ENCODE measurements at regions not wholly inside any gene's neighbourhood (a gene's known extent, or its start where the extent isn't known, plus 50 kb on each side); places are given as distances from the start of the nearest gene placed in this dataset.

GRCh38 chr2:226002438-226002837, 602.9 kb downstream of the NYAP2 start:
- no peak overlapping the region for H3K4me3 ChIP-seq (ENCODE audit: low read length in 2 of 2)
- no peaks in the 10 kb centered on the region for H3K9me3 ChIP-seq (ENCODE audit: control insufficient read depth, low read length)
- intact Hi-C loops (cut with DNase I), result no loop called here
- H3K36me3 ChIP-seq (ENCODE audit: control insufficient read depth in 1 of 2, insufficient read depth in 2 of 2, low read length in 1 of 2), result no peaks in the 10 kb centered on the region
- peak overlapping the region in 1 of 2 donors; percentile 14 for H3K27ac ChIP-seq (ENCODE audit: low read depth in 1 of 2, low read length in 2 of 2)
- no peaks in the 10 kb centered on the region for H3K27me3 ChIP-seq (ENCODE audit: control insufficient read depth in 1 of 2, insufficient read depth in 2 of 2, low read length in 1 of 2)
- peaks cover 0 to 2% of the 10 kb centered on the region in 2 donors for H3K4me1 ChIP-seq (ENCODE audit: control insufficient read depth in 1 of 2, insufficient read depth in 2 of 2, low read length in 2 of 2)
- peak in 1 of 2 donors; percentile 44 for DNase-seq
- 38 to 47% methylated on average over 2 of the region's 2 CpGs for WGBS, 2 donors
- peak; percentile 79 for ATAC-seq (ENCODE audit: low FRiP score)

GRCh38 chr2:226001716-226002115, 602.2 kb downstream of the NYAP2 start:
- intact Hi-C loops (cut with DNase I), result no loop called here
- H3K4me1 ChIP-seq (ENCODE audit: control insufficient read depth in 1 of 2, insufficient read depth in 2 of 2, low read length in 2 of 2), result peaks cover 0 to 2% of the 10 kb centered on the region in 2 donors
- no peaks in the 10 kb centered on the region for H3K36me3 ChIP-seq (ENCODE audit: control insufficient read depth in 1 of 2, insufficient read depth in 2 of 2, low read length in 1 of 2)
- H3K9me3 ChIP-seq (ENCODE audit: control insufficient read depth, low read length), result no peaks in the 10 kb centered on the region
- ATAC-seq (ENCODE audit: low FRiP score) (no peak), DNase-seq (no peak)
- H3K27ac ChIP-seq (ENCODE audit: low read depth in 1 of 2, low read length in 2 of 2), result no peak overlapping the region
- H3K27me3 ChIP-seq (ENCODE audit: control insufficient read depth in 1 of 2, insufficient read depth in 2 of 2, low read length in 1 of 2), result no peaks in the 10 kb centered on the region
- 67 to 73% methylated on average over 1 of the region's 1 CpG for WGBS, 2 donors
- H3K4me3 ChIP-seq (ENCODE audit: low read length in 2 of 2), result no peak overlapping the region

- no peaks in the 10 kb centered on the region for H3K9me3 ChIP-seq (ENCODE audit: control insufficient read depth, low read length)
- no peaks in the 10 kb centered on the region for H3K36me3 ChIP-seq (ENCODE audit: control insufficient read depth in 1 of 2, insufficient read depth in 2 of 2, low read length in 1 of 2)
- intact Hi-C loops (cut with DNase I), result no loop called here
- ATAC-seq (ENCODE audit: low FRiP score) (no peak), DNase-seq (no peak)
- H3K27ac ChIP-seq (ENCODE audit: low read depth in 1 of 2, low read length in 2 of 2), result no peak overlapping the region
- WGBS, 2 donors, result 59 to 70% methylated on average over 2 of the region's 2 CpGs
- H3K4me3 ChIP-seq (ENCODE audit: low read length in 2 of 2), result no peak overlapping the region
- H3K4me1 ChIP-seq (ENCODE audit: control insufficient read depth in 1 of 2, insufficient read depth in 2 of 2, low read length in 2 of 2), result peaks cover 0 to 3% of the 10 kb centered on the region in 2 donors
- no peaks in the 10 kb centered on the region for H3K27me3 ChIP-seq (ENCODE audit: control insufficient read depth in 1 of 2, insufficient read depth in 2 of 2, low read length in 1 of 2)
These were observed 600.2 kb downstream of the NYAP2 start for GRCh38 chr2:225999692-226000091.

GRCh38 chr2:225998653-225999052, 599.1 kb downstream of the NYAP2 start:
- WGBS, 2 donors, result 43 to 72% methylated on average over 4 of the region's 4 CpGs
- Histone ChIP-seq H3K9me3 (ENCODE audit: control insufficient read depth, low read length) (no peaks in the 10 kb centered on the region), H3K36me3 (ENCODE audit: control insufficient read depth in 1 of 2, insufficient read depth in 2 of 2, low read length in 1 of 2) (no peaks in the 10 kb centered on the region), H3K4me3 (ENCODE audit: low read length in 2 of 2) (no peak overlapping the region), H3K4me1 (ENCODE audit: control insufficient read depth in 1 of 2, insufficient read depth in 2 of 2, low read length in 2 of 2) (peaks cover 0 to 3% of the 10 kb centered on the region in 2 donors), H3K27ac (ENCODE audit: low read depth in 1 of 2, low read length in 2 of 2) (no peak overlapping the region), H3K27me3 (ENCODE audit: control insufficient read depth in 1 of 2, insufficient read depth in 2 of 2, low read length in 1 of 2) (no peaks in the 10 kb centered on the region)
- intact Hi-C loops (cut with DNase I), result no loop called here
- DNase-seq (no peak), ATAC-seq (ENCODE audit: low FRiP score) (no peak)

- WGBS, 2 donors, result 95% methylated on average over 3 of the region's 3 CpGs
- ATAC-seq (ENCODE audit: low FRiP score), result no peak
- intact Hi-C loops (cut with DNase I), result no loop called here
These were observed 598.6 kb downstream of the NYAP2 start for GRCh38 chr2:225998116-225998515.

GRCh38 chr2:225996462-225996828, 596.9 kb downstream of the NYAP2 start:
- intact Hi-C loops (cut with DNase I), result no loop called here
- no peaks in the 10 kb centered on the region for H3K36me3 ChIP-seq (ENCODE audit: control insufficient read depth in 1 of 2, insufficient read depth in 2 of 2, low read length in 1 of 2)
- DNase-seq (no peak), ATAC-seq (ENCODE audit: low FRiP score) (no peak)
- 92 to 94% methylated on average over 2 of the region's 2 CpGs for WGBS, 2 donors
- no peaks in the 10 kb centered on the region for H3K27me3 ChIP-seq (ENCODE audit: control insufficient read depth in 1 of 2, insufficient read depth in 2 of 2, low read length in 1 of 2)
- H3K27ac ChIP-seq (ENCODE audit: low read depth in 1 of 2, low read length in 2 of 2), result no peak overlapping the region
- H3K9me3 ChIP-seq (ENCODE audit: control insufficient read depth, low read length), result no peaks in the 10 kb centered on the region
- H3K4me1 ChIP-seq (ENCODE audit: control insufficient read depth in 1 of 2, insufficient read depth in 2 of 2, low read length in 2 of 2), result peaks cover 0 to 1% of the 10 kb centered on the region in 2 donors
- no peak overlapping the region for H3K4me3 ChIP-seq (ENCODE audit: low read length in 2 of 2)

More at GRCh38 chr2:225998116-225998515, 598.6 kb downstream of the NYAP2 start:
- H3K36me3 ChIP-seq (ENCODE audit: control insufficient read depth in 1 of 2, insufficient read depth in 2 of 2, low read length in 1 of 2), result no peaks in the 10 kb centered on the region
- H3K4me3 ChIP-seq (ENCODE audit: low read length in 2 of 2), result no peak overlapping the region
- DNase-seq, result no peak
- no peaks in the 10 kb centered on the region for H3K9me3 ChIP-seq (ENCODE audit: control insufficient read depth, low read length)
- no peak overlapping the region for H3K27ac ChIP-seq (ENCODE audit: low read depth in 1 of 2, low read length in 2 of 2)
- H3K4me1 ChIP-seq (ENCODE audit: control insufficient read depth in 1 of 2, insufficient read depth in 2 of 2, low read length in 2 of 2), result peaks cover 0 to 3% of the 10 kb centered on the region in 2 donors
- no peaks in the 10 kb centered on the region for H3K27me3 ChIP-seq (ENCODE audit: control insufficient read depth in 1 of 2, insufficient read depth in 2 of 2, low read length in 1 of 2)

GRCh38 chr2:225995796-225996461, 596.4 kb downstream of the NYAP2 start:
- H3K4me3 ChIP-seq (ENCODE audit: low read length in 2 of 2), result no peak overlapping the region
- no peaks in the 10 kb centered on the region for H3K9me3 ChIP-seq (ENCODE audit: control insufficient read depth, low read length)
- H3K27me3 ChIP-seq (ENCODE audit: control insufficient read depth in 1 of 2, insufficient read depth in 2 of 2, low read length in 1 of 2), result no peaks in the 10 kb centered on the region
- H3K27ac ChIP-seq (ENCODE audit: low read depth in 1 of 2, low read length in 2 of 2), result no peak overlapping the region
- peaks cover 0 to 1% of the 10 kb centered on the region in 2 donors for H3K4me1 ChIP-seq (ENCODE audit: control insufficient read depth in 1 of 2, insufficient read depth in 2 of 2, low read length in 2 of 2)
- DNase-seq (no peak), ATAC-seq (ENCODE audit: low FRiP score) (no peak)
- 61 to 72% methylated on average over 2 of the region's 2 CpGs for WGBS, 2 donors
- intact Hi-C loops (cut with DNase I), result no loop called here
- H3K36me3 ChIP-seq (ENCODE audit: control insufficient read depth in 1 of 2, insufficient read depth in 2 of 2, low read length in 1 of 2), result no peaks in the 10 kb centered on the region

GRCh38 chr2:225994748-225995405, 595.4 kb downstream of the NYAP2 start:
- Histone ChIP-seq H3K36me3 (ENCODE audit: control insufficient read depth in 1 of 2, insufficient read depth in 2 of 2, low read length in 1 of 2) (no peaks in the 10 kb centered on the region), H3K27me3 (ENCODE audit: control insufficient read depth in 1 of 2, insufficient read depth in 2 of 2, low read length in 1 of 2) (no peaks in the 10 kb centered on the region), H3K9me3 (ENCODE audit: control insufficient read depth, low read length) (no peaks in the 10 kb centered on the region), H3K4me1 (ENCODE audit: control insufficient read depth in 1 of 2, insufficient read depth in 2 of 2, low read length in 2 of 2) (peaks cover 0 to 1% of the 10 kb centered on the region in 2 donors), H3K27ac (ENCODE audit: low read depth in 1 of 2, low read length in 2 of 2) (no peak overlapping the region), H3K4me3 (ENCODE audit: low read length in 2 of 2) (no peak overlapping the region)
- WGBS, 2 donors, result 90 to 91% methylated on average over 3 of the region's 3 CpGs
- intact Hi-C loops (cut with DNase I), result no loop called here
- no peak for ATAC-seq (ENCODE audit: low FRiP score)
- DNase-seq, result no peak

GRCh38 chr2:225993430-225993829, 593.9 kb downstream of the NYAP2 start:
- intact Hi-C loops (cut with DNase I), result no loop called here
- no peaks in the 10 kb centered on the region for H3K36me3 ChIP-seq (ENCODE audit: control insufficient read depth in 1 of 2, insufficient read depth in 2 of 2, low read length in 1 of 2)
- H3K4me3 ChIP-seq (ENCODE audit: low read length in 2 of 2), result no peak overlapping the region
- no peak overlapping the region for H3K27ac ChIP-seq (ENCODE audit: low read depth in 1 of 2, low read length in 2 of 2)
- WGBS, 2 donors, result 87 to 95% methylated on average over 2 of the region's 2 CpGs
- DNase-seq (no peak), ATAC-seq (ENCODE audit: low FRiP score) (no peak)
- H3K27me3 ChIP-seq (ENCODE audit: control insufficient read depth in 1 of 2, insufficient read depth in 2 of 2, low read length in 1 of 2), result no peaks in the 10 kb centered on the region
- peaks cover 0 to 1% of the 10 kb centered on the region in 2 donors for H3K4me1 ChIP-seq (ENCODE audit: control insufficient read depth in 1 of 2, insufficient read depth in 2 of 2, low read length in 2 of 2)
- H3K9me3 ChIP-seq (ENCODE audit: control insufficient read depth, low read length), result no peaks in the 10 kb centered on the region
